NCI-H226 (cell line): ENCODE measurements at regions not wholly inside any gene's neighbourhood (a gene's known extent, or its start where the extent isn't known, plus 50 kb on each side); places are given as distances from the start of the nearest gene placed in this dataset.

Source experiments
- DNase-seq: peaks from one replicate; pipeline ENCODE4 v3.0.0-alpha.2; 2015

GRCh38 chr4:184309241-184310170 is 91.8 kb upstream of the ENPP6 start:
- DNase-seq: no peak

GRCh38 chr4:184306949-184307348 is 89.3 kb upstream of the ENPP6 start:
- no peak for DNase-seq

DNA sequence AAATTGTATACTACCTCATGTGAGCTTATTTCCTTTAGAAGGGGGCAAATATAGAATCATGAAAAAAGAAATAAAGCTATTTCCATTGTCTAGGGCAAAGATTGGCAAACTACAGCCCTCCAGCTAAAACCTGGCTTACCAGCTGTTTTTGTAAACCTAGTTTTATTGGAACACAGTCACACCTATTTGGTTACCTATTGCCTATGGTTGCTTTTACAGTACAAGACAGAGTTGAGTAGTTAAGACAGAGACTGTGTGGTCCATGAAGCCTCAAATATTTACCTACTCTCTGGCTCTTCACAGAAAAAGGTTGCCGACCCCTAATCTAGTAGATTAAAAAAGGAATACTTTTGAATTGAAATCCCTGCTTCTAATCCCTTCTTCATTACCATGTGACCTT is 88.8 kb upstream of the ENPP6 start:
- DNase-seq: no peak

GRCh38 chr4:184300816-184301215 is 83.1 kb upstream of the ENPP6 start:
- no peak for DNase-seq

DNA sequence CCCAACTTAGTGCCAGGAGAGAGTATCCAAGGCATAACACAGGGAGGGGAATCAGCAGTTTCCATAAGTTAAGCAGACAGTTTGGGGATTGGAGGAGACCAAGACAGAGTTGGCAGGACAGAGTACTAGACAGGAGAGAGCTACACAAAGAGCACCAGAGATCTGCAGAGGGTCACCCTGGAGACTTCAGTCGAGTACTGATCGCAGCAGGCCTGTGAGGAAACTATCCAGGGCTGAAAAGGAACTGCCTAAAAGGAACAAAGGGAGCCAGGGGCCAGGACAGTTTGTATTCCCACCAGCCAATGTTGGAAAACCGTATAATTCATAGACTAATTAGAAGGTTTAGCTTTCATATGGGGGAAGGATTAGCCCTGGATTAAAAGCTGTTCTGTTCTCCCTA is 80.6 kb upstream of the ENPP6 start:
- DNase-seq: no peak

- no peak for DNase-seq
These were observed 77.5 kb upstream of the ENPP6 start for GRCh38 chr4:184295206-184295605.

DNA sequence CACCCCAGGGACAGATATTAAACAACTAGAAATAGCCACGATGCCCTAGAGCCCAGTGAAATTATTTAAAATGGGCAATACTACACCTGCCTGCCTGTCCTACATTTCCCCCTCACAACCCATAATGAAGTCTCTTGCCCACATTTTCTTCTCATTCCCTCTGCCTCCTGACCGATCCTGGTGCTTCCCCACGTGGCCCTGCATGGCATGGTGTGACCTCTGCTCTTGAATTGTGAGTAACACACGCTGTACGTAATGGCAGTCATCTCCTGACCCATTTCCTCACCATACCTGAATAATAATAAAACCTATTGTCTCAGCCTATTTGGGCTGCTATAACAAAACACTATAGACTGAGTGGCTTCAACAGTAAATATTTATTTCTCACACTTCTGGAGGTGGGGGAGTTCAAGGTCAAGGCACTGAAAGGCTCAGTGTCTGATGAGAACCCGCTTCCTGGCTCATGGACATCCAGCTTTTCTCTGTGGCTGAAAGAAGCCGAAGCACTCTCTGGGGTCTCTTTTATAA is 77.0 kb upstream of the ENPP6 start:
- DNase-seq: no peak

GRCh38 chr4:184293552-184293951 is 75.9 kb upstream of the ENPP6 start:
- no peak for DNase-seq

- DNase-seq: no peak
These were observed 75.2 kb upstream of the ENPP6 start for GRCh38 chr4:184292877-184293276.

GRCh38 chr4:184292465-184292867 is 74.8 kb upstream of the ENPP6 start:
- no peak for DNase-seq

DNA sequence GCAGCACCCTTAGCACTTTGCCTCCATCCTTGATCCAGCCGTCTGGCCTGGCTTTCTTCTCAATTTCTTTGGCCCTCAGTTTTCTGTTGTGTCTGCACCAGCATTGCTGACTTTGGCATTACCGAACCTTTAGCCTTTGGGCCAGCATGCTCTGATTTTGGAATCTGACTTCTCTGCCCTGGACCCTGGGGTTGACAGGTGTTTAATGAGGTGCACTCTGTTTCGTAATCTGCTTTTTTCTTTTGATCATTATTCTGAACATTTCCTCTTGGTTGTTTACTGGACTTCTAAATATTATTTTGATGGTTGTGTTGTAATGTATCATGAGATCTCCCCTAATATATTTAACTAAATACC is 71.5 kb upstream of the ENPP6 start:
- DNase-seq: no peak

DNA sequence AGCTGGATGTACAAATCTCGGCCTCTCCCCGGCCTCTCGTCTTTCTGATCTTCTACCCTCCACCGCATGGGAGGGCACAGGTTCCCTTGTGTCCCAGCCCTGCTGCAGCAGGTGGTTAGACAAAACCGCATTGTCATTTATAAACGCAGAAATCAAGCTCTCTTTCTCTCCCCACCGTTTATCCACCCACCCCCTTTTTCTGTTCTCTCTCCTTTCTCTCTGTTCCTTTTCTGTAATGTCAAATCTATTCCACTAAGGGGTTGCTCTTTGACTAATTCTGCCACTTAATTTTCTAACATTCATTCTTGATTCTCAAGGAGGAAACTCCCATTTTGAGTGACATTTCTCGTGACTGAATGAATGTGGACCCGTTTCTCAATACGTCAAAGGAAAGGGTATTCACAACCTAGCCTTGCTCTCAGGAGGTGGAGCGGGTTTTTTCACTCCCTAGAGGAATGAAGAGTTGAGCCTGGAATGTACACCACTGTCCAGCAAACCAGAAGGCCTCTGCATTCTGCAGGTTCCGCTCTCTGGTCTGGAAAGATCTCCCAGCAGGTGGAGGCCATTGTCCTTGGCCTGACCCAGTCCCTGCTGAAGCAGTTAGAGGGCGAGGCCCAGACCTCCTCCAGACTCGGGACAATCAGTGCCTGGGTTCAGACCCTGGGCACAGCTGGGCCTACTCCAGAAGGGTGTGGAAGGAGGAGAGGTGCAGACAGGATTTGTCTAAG is 70.9 kb upstream of the ENPP6 start:
- no peak for DNase-seq

DNA sequence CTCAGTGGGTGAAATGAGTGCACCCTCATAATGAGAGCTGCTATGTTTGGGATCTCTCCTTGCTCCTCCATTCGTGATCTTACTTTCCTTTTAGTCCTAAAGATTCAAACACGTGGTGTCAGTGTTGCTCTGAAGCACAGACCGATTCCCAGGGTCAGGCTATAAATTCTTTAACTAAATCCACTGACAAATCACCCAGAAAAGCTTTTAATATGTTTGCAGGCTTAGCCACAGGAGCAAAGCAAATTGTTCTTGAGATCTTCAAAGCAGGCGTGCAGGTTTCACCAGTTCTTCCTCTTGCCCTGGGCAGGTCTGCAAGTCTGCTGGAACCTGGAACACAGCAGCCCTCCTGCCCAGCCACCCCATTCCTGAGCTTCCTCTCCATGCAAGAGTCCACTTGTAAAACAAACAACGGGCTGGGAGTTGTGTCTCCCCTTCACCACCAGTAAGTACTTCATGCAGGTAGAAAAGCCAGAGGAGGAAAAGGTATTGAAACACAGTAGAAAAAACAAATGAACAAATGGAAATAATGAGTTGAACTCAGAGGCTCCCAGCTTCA is 70.1 kb upstream of the ENPP6 start:
- no peak for DNase-seq

DNA sequence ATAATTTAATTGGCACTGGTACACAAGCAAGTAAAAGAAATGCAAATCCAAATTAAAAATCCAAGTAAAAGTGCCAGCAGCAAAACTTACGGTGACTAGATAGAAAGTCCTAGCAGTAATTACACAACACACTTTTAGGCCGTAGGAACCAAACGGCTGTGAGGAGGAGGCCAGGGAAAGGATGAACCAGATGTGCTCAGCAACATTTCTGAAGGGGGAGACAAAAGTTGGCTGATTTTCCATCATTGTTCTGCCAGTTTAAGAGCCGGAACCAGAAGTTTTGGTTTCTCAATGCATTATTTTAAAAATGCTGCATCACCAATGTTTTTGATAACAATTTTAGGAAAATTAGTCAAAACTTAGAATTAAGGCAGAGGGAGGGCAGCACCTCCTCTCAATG is 68.7 kb upstream of the ENPP6 start:
- no peak for DNase-seq

GRCh38 chr4:184284742-184285141 is 67.1 kb upstream of the ENPP6 start:
- no peak for DNase-seq

DNA sequence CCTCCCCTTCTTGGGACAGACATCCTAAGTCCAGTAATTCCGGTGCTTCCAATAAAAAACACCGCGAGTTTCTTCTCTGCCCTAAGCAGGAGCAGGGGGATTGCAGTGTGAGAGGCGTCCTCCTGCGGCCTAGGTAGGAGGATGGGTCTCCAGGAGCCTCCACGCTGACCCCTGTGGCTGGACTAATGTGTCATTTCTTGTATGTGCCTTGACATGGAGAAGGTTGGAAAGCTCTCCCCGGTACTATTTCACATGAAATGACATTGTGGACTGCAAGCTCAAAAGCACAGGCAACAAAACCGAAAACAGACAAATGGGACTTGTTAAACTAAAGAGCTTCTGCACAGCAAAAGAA is 66.6 kb upstream of the ENPP6 start:
- no peak for DNase-seq

DNA sequence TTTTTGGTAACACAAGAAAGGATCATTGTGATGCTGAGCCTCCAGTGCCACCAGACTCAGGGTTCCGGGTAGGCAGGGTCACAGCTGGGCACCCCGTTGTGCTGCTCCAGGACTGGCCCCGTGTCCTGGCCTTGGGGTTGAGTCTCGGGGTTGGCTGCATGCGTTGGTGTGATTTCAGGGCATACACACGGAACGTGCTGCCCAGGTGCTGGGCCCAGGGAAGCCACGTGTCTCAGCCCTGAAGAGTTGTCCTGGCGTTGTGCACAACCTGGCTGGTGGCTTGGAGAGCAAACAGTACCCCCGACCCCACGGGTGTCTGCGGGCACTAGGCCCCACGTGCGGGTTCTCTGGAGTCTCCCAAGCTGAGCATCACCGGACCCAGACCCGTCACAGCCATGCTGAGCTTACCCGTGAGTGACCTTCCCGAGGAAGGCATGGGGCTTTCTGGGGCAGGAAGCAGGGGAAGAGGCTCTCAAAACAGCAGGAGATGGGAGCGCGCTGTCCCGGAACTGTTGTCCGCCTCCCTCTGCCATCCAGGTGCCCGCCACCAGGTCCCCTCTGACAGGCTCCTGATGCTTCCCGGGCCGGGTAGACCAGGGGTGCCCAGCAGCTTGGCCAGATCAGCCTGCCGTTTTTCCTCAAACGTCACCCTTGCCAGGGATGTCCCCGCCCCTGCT is 66.1 kb upstream of the ENPP6 start:
- no peak for DNase-seq

- no peak for DNase-seq
These were observed 65.4 kb upstream of the ENPP6 start for GRCh38 chr4:184282895-184283654.

- no peak for DNase-seq
These were observed 64.6 kb upstream of the ENPP6 start for GRCh38 chr4:184282251-184282713.

GRCh38 chr4:184281231-184282139 is 63.8 kb upstream of the ENPP6 start:
- no peak for DNase-seq

DNA sequence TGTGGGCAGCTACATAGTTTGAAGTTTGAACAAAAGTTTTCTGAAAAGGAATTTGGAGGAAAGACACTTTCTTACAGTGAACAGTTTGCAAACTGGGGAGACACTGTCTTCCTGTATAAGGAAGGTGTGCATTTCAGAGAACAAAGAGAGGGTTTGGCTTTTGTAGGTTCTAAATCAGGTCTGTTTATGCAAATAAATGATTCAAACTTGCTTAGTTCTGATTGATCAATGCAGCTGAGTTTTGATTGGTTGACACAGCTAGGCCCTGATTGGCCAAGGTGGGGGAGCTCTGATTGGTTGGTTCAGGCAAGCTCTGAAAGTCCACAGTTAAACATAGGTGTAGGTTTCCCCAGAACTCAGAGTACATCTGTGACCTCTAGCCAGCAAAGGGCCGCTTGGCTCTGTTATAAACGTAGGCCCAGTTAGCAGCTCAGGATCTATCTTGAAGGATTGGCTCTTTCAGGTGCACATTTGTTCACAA is 63.0 kb upstream of the ENPP6 start:
- DNase-seq: no peak
